NCI-H1048 (cell line): ENCODE measurements at regions not wholly inside any gene's neighbourhood (a gene's known extent, or its start where the extent isn't known, plus 50 kb on each side); places are given as distances from the start of the nearest gene placed in this dataset.
"Not testable (repeated sequence)": the region's sequence is repeated elsewhere in the genome, so short reads cannot be mapped to it uniquely, and the experiment has no call there.

ENCODE experiments used
- DNase-seq: peaks from one replicate; lab custom pipeline; 2025; lab: John Stamatoyannopoulos, UW

GRCh38 chr4:170414360-170414759 lies 324.6 kb upstream of the AADAT start:
- DNase-seq, result no peak

- no peak for DNase-seq
Observed at GRCh38 chr4:170413951-170414350, 324.2 kb upstream of the AADAT start.

DNA sequence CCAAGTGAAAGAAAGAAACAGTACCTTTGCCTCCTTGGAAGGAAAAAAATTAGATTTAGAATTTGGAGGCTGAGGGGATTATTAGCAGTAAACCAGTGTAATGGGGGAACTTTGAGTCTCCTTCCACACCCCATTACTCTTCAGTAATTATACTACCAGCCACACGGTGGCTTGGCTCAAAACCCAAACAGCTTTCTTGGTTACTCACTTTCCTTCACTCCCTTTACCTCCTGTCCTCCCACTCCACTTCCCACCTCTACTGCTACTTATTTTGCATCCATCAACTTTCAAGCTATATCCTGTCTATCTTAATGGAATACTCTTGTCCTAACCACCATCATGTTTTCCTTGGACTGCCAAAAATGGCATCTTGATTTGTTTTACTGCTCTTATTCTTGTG lies 310.6 kb upstream of the AADAT start:
- no peak for DNase-seq

- no peak for DNase-seq
Observed at GRCh38 chr4:170399581-170400293, 310.0 kb upstream of the AADAT start.

GRCh38 chr4:170398218-170398617 lies 308.5 kb upstream of the AADAT start:
- DNase-seq, result no peak

DNA sequence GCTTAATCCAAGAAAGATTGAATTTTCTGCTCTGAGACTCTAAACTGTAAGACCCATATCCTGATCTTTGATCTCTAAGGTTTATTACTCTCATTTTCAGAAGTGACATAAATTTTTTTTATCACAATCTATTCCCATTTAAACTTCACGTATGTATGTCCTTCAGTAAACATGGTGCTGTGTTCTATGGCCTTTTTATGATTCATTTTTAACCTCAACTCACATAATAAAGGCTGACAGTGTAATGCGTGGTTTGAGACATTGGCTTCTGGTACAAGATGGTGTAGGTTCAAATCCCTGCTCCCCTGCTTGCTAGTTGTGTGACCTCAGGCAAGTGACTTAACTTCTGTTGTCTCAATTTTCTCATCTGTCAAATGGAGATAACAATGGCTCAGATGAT lies 306.0 kb upstream of the AADAT start:
- DNase-seq, result no peak

GRCh38 chr4:170391066-170391740 lies 301.4 kb upstream of the AADAT start:
- no peak for DNase-seq

- no peak for DNase-seq
Observed at GRCh38 chr4:170389411-170389810, 299.7 kb upstream of the AADAT start.

DNA sequence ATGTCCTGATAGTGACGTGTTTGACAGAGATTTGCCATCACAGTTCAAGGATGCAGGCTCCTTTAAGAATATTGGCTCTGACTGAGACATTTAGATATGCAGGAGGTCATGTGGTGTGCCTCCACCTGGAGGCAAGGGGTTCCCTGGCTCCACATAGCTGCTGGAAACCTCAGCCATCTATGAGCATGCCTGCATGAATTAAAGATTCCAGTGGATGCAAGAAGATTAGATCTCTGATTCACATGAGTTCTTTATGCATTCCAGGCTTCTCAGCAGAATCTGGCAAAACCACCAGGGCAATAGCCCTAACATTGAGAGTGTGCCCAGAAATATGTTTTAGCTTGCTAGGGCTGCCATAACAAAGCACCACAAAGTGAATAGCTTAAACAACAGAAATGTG lies 298.5 kb upstream of the AADAT start:
- DNase-seq, result no peak

DNA sequence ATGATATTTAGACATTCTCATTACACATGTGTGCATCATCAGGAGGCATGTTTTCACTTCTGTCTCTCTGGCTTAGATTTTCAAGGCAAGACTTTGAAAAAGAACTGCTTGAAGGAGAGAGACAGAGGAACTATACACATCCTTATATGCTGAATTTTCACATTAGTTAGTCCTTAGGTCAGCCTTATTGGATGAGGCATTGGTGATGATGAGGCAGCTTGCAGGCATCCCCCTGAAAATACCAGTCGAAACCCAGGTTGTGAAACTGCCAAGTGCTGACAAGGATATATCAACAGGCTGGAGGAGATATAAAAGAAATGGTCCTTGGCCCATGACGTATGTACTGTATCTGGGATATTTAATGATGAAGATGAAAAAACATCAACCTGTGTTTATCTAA lies 297.2 kb upstream of the AADAT start:
- DNase-seq, result no peak

DNA sequence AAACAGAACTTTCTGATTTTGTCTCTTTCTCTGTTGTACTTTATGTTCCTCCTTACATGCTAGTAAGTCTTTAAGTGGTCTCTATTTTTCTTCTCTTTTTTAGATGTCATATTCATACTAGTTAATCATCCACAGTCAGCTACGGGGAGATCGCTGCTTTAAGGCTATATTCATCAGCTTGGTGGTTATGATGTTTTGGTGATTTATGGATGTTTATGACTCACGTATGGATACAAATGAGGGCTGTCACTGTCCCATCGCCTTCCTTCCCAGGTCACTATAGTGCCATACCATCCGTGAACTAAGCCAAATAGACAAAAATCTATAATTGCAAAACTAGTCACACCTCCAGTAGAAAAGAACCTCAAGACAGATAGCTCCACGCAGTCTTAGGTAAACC lies 296.8 kb upstream of the AADAT start:
- DNase-seq, result no peak

DNA sequence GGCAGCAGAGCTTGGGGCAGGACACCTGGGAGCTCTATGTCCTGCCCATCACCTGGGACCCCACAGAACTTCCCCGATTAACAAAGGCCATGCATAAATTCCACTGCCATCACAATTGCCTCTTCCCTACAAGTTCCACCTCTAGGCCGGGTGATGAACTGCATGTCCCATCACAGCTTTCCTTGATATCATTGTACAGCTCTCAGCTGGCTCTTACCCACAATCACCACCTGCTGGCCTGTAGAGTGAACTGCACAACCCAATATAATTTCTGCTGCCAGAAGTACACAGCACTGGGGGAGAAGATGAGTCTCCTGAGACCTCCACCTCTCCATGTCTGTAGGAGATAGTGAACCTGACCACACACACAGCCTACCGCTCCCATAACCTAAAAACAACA lies 285.0 kb upstream of the AADAT start:
- DNase-seq, result no peak

DNA sequence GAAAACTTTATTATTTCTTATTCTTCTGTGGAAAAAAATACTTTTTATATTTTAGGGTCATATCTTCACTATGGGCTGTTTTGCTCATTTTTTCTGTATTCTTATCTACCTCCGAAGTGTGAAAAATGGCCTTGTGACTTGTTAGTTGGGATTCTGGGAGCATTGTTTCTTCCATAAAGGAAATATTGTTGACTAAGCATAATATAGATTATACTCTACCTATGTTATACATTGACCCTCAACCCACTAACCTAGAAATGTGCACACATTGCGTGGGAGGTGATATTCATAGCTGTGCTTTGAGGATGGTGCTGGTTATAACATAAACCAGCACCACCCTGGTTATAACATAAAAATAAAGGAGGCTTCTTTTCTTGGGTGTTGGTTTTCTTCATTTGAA lies 259.2 kb upstream of the AADAT start:
- DNase-seq, result no peak

DNA sequence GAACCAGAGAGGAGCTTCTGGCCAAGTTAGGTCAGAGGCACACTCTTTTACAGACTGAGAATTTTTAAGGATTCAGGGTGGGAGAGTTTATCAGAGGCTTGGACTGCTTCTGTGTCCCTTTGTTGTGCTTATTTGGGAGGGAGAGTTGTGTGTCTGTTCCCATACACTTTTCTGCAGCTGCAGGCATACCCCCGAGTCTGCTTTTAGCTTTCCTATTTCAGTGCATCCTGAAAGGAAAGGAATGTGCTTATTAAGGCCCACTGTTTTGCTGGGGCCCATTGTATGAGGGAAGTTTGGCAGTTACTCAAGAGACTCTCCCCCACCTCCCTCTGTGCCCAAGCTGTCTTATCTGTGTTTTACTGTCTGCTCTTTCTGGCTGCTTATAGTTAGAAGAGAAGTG lies 257.4 kb upstream of the AADAT start:
- not testable (repeated sequence) for DNase-seq

DNA sequence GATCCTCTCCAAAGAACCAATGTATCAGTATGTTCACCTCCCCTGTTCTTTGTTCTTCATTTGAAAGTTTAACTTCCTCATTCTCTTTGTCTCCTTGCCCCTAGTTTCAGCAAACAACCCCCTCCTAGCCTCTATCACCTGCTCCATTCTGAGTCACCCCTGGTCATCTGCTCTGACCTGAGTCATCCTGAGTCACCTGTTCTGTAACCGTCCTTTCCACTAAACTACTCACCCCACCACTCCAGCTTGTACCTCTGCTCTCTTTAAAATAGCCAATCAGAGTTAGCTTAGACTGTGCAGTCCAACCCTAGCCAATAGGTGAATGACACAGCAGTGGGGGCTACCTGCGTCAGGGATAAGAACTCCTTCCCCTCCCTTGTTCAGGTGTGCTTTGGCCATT lies 249.8 kb upstream of the AADAT start:
- no peak for DNase-seq

DNA sequence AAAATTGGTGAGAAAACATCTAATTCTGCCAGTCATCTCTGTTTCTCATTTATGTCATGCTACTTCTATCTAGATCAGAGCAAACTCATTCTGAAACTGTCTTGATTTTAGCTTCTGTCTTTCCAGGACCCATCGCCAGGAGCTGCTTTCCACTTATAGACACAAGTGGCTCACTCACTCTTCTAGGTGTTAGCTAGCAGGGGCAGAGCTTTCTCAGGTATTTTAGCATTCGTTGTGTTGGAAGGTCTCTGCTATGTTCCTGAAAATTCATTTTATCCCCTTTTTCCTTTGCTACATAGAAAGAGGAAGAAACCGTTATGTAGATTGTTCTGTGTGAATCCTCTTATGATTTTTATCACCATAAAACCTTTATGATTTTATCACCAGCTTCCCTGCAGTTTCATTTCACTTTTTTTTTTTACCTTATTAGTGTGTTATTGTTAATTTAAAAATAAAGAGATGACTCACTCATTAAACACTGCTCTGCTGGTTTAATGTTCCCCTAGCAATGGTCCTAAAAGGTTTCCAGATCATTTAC lies 246.6 kb upstream of the AADAT start:
- DNase-seq, result no peak

DNA sequence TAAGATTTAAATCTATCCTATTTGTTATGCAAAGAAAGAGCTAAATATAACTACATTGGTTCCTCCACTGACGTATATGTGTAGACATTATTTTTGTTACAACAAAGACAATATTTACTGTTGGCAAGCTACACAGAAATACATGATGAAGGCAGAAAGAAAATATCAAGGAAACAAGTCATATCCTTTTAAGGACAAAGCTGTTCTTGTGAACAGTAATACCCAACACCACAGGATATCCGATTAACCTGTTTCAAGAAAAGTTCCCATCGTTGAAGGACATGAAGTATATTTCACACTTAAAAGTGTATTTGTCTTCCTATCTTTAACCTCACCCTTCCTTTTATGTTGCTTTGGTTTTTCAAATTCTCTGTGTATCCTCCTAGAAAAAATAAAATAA lies 235.8 kb upstream of the AADAT start:
- DNase-seq, result no peak

GRCh38 chr4:170323623-170324022 lies 233.9 kb upstream of the AADAT start:
- DNase-seq, result no peak

GRCh38 chr4:170307182-170307581 lies 217.4 kb upstream of the AADAT start:
- no peak for DNase-seq

- no peak for DNase-seq
Observed at GRCh38 chr4:170306208-170306607, 216.5 kb upstream of the AADAT start.

DNA sequence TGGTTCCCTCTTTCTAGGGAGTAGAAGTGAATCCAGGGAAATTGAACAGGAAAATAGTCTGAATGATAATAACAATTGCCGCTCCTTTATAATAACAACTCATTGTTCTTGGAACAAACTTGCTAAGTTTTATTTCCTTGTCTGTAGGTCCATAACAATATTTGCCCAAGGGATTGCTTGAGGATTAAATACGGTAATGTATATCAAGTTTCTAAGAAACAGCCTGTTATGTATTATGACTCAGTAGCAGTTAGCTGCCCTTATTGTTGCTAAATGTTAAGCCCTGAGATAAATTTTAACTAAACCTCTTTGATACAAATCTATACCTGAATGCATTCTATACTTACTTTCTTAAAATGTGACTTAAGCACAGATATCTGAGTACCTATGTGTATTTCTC lies 215.9 kb upstream of the AADAT start:
- DNase-seq, result no peak

- no peak for DNase-seq
Observed at GRCh38 chr4:170281027-170281426, 191.3 kb upstream of the AADAT start.

- DNase-seq, result no peak
Observed at GRCh38 chr4:170278460-170278859, 188.7 kb upstream of the AADAT start.

- no peak for DNase-seq
Observed at GRCh38 chr4:170274616-170275015, 184.9 kb upstream of the AADAT start.
